NCI-H510A (cell line): ENCODE measurements at regions not wholly inside any gene's neighbourhood (a gene's known extent, or its start where the extent isn't known, plus 50 kb on each side); places are given as distances from the start of the nearest gene placed in this dataset.
"Not testable (repeated sequence)": the region's sequence is repeated elsewhere in the genome, so short reads cannot be mapped to it uniquely, and the experiment has no call there.

Experiments used
- DNase-seq: peaks from one replicate; lab custom pipeline; 2025; lab: John Stamatoyannopoulos, UW

GRCh38 chr1:96509951-96510350, 211.6 kb upstream of the PTBP2 start:
- DNase-seq: no peak

- DNase-seq: no peak
Measured at GRCh38 chr1:96510391-96510790, 211.2 kb upstream of the PTBP2 start.

GRCh38 chr1:96510911-96511310, 210.7 kb upstream of the PTBP2 start:
- DNase-seq: peak; percentile 55

- no peak for DNase-seq
Measured at GRCh38 chr1:96513136-96513535, 208.4 kb upstream of the PTBP2 start.

- DNase-seq: no peak
Measured at GRCh38 chr1:96515430-96515829, 206.2 kb upstream of the PTBP2 start.

- DNase-seq: no peak
Measured at GRCh38 chr1:96515925-96516324, 205.7 kb upstream of the PTBP2 start.

GRCh38 chr1:96519851-96520578, 201.6 kb upstream of the PTBP2 start:
- no peak for DNase-seq

GRCh38 chr1:96520579-96520947, 201.0 kb upstream of the PTBP2 start:
- no peak for DNase-seq

- DNase-seq: no peak
Measured at GRCh38 chr1:96521010-96521409, 200.6 kb upstream of the PTBP2 start.

- no peak for DNase-seq
Measured at GRCh38 chr1:96521994-96522760, 199.4 kb upstream of the PTBP2 start.

GRCh38 chr1:96522927-96523326, 198.7 kb upstream of the PTBP2 start:
- DNase-seq: no peak

- DNase-seq: no peak
Measured at GRCh38 chr1:96524100-96524499, 197.5 kb upstream of the PTBP2 start.

GRCh38 chr1:96525657-96526557, 195.7 kb upstream of the PTBP2 start:
- DNase-seq: no peak

- DNase-seq: not testable (repeated sequence)
Measured at GRCh38 chr1:96528672-96529071, 192.9 kb upstream of the PTBP2 start.

- DNase-seq: no peak
Measured at GRCh38 chr1:96533820-96534219, 187.8 kb upstream of the PTBP2 start.

- no peak for DNase-seq
Measured at GRCh38 chr1:96536581-96536980, 185.0 kb upstream of the PTBP2 start.

- DNase-seq: peak; percentile 49
Measured at GRCh38 chr1:96538111-96538641, 183.4 kb upstream of the PTBP2 start.

GRCh38 chr1:96538883-96539282, 182.7 kb upstream of the PTBP2 start:
- DNase-seq: no peak

GRCh38 chr1:96541491-96541890, 180.1 kb upstream of the PTBP2 start:
- DNase-seq: no peak

- DNase-seq: no peak
Measured at GRCh38 chr1:96544051-96544830, 177.3 kb upstream of the PTBP2 start.

GRCh38 chr1:96544831-96545221, 176.8 kb upstream of the PTBP2 start:
- DNase-seq: no peak
